HG03064 (cell line): ENCODE measurements at regions not wholly inside any gene's neighbourhood (a gene's known extent, or its start where the extent isn't known, plus 50 kb on each side); places are given as distances from the start of the nearest gene placed in this dataset.
"Not testable (repeated sequence)": the region's sequence is repeated elsewhere in the genome, so short reads cannot be mapped to it uniquely, and the experiment has no call there.

ENCODE experiments used
- ATAC-seq: cut with Tn5 transposase; IDR thresholded peaks from one replicate; pipeline ENCODE4 v1.9.1; 2021; ENCODE audit warnings: low read depth; ENCODE audit not compliant: unreplicated experiment

DNA sequence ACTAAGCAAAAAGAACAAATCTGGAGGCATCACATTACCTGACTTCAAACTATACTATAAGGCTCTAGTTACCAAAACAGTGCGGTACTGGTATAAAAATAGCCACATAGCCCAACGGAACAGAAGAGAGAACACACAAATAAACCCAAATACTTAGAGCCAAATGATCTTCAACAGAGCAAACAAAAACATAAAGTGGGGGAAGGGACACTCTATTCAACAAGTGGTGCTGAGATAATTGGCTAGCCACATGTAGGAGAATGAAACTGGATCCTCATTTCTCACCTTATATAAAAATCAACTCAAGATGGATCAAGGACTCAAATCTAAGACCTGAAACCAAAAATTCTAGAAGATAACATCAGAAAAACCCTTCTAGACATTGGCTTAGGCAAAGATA is 89.9 kb upstream of the ZNF608 start:
- not testable (repeated sequence) for ATAC-seq

DNA sequence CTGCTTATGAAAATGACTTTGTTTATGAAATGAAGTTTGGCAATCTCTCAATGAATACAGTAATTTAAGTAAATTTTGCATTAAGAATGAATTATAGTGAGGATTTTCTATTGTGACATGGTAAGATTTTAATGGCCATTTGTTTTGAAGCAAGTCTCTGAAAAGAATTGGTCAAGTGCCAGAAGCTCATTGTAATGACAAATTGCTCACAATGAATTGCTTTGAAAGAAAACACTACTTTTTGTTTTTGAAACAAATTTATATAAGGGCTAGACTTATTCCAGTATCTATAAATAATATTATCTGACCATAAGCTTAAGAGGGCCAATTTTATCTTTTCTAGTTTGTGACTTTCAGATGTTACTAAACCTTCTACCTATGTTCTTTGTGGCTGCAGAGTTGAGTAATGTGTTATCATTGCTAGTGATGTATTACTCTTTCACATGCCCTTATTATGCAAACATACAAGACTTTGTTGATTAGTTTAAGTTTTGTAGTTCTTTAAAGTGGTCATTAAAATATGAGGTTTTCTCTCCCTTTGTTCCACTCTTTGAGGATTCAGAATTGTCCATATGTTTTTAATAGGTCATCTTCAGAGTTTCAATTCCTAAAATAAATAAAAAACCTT is 93.0 kb upstream of the ZNF608 start:
- ATAC-seq, result no peak

DNA sequence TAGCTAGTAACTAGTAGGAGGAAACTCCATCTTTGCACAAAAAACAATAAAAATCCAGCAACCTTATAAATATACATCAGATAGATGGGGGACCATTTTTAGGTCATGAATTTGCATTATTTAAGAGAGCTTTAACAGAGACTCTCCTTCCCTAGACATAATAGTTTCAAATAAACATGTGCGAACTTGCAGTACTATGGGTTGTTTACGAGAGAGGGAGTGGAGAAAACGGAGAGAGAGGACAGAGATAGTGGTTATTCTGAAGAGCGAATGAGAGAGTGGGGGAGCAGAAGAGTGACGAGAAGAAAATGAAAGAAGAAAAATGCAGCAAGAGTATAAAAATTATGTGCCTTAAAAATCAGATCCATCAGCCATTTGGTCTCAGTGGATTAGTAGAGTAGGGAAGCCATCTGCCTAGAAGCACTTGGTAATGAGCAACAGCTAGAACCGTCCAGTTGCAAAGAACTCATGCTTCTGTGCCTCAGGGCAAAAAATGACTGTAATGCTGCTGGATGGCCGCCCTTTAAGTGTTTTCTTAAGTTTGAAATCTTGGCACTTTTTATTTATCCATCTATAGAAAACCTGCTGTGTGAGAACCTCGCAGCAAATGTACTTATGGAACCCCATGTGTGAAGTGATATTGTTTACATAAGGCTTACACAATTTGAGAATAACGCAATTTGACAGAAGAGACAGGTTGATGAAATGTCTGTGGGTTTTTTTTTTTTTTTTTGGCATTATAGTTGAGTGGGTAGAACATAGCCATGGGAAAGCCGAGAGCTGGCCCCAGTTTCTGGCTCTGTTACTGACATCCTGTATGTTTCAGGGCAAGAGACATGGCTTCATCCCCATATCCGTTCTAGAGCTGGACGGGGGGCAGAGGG is 95.6 kb upstream of the ZNF608 start:
- no peak for ATAC-seq

DNA sequence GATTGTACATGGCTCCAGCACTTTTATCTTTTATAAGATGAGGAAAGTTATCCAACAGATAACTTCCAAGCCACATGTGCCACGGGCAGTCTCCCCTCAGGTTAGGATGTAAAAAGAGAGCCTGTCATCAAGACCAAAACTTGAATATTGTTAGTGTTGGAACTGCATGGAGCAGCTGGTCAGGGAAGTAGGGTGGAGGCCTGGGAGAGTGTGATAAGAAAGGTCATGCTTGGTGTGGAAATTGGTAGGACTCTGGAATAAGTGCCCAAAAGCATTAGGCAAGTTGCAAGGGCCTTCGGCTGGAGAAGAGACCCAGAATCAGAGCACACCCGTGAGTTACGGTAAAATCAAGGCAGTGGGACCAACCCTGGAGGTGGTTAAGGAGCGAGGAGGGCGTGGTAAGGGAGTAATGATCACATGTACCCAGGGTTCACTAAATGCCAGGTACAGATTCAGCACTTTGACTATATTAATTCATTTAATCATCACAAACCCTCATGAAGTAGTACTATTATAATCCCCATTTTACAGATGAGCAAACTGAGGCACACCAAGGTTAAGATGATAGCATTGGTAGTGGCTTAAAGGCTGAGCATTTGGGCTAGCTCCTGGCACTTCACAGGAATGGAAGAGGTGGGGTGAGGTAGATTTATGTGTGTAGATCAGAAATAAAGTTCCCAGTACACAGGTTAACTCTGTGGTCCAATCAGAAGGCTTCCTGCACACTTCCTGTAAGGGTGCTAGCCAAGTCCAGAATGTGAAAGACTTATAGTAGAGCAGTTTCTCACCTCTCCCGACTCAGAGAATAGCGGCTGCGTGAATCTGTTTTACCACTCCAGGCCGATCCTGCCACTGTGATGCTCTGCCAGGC is 96.5 kb upstream of the ZNF608 start:
- no peak for ATAC-seq

DNA sequence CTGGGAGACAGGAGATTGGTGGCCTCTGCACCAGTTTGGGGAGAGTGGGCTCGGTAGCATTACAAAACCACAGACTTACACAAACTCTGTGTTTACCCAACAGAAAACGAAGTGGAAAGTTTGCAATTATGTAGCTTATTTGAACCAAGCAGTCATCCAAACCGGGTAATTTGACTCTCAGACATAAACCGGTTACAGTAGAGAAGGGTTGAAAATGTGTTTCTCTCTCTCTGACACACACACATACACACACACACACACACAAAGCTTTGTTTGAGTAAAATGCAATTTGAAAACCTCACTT is 97.1 kb upstream of the ZNF608 start:
- no peak for ATAC-seq

DNA sequence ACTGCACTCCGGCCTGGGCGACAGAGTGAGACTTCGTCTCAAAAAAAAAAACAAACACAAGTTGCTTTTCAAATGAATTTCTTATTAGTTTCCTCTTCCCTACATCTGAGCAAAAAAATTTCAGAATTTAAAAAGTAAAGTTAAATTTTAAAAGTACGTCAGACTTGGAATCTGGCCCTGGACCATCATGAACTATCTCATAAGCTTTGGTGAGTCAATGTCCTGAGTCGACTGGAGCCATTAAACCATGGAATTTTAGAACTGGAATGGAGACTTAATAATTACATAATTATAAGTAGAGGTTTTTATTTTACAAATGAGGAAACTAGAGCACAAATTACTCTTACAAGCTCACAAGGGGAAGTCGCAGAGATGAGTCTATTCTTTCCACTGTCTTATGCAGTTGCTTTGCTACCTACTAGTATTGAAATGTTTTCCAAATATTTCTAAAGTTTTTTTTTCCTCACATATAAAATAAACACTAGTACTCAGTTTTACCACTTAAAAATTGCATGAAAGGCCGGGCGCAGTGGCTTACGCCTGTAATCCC is 98.0 kb upstream of the ZNF608 start:
- no peak for ATAC-seq

DNA sequence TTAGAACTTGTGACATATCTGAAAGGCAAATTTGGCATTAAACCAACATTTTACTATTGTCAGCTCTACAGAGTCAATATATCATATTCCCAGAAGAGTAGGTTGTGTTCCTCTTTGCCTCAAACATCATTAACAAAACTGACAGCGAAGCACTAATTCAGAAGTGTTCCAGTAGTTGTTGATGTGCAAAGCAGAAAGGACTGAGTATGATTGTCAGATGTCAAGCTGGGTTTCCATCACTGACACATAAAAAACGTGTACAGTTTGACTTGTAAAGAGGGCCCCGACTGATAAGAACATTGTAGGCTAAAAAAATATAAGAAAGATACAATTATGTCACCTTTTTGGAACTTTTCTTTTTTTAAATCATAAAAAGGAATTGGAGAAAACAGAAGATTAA is 101.5 kb upstream of the ZNF608 start:
- ATAC-seq, result no peak

DNA sequence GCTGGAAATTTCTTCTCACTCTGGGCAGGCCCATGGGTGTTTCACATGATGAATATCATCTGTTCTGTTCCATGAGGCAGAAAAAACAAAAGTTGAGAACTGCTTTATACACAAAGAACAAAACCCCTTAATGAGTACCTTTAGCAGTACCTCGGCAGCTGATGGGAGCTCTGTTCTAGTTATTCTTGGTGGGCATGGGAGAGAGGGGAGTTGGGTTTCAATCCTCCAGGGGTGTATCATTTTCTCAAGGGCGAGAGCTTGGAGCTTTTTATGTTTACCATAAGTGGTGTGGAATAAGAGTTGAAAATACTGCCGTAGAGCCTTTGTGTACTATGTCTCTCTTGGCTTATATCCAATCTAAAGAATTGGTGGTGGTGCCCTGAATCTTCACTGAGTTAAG is 103.3 kb upstream of the ZNF608 start:
- no peak for ATAC-seq

DNA sequence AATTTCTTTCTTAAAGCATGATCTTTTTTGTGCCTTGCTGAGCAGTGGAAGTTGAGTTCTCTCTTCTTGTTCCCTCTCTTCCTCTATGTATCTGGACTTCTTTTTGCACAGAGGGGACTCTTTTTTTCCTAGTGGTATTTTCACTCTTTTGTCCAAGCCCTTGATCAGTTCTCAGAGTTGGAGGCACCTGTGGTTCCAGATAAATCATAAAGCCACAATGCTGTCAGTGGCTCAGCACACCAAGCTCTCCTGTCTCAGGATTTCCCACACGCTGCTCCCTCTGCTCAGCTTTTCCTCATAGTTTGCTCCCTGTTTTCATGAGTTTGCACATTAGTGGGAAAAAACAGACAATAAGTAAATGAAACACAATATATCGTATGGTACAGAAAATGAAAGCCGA is 110.3 kb upstream of the ZNF608 start:
- ATAC-seq, result no peak

DNA sequence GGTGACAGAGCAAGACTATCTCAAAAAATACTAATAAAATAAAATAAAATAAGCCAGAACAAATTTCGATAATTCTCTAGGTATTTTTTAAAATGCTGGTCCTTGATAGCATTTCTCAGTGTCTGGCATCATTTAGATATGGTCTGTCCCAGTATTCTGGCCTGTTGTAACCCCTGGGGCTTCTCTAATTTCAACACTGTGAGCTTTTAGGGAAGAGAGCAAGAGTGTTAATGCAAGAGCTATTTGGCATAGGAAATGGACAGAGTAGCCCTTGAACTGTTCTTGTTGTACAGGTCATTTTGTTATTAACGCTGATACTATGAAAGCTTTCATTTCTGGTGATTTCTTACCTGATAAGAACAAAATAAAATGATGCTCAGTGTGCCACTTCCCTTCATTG is 112.2 kb upstream of the ZNF608 start:
- ATAC-seq, result no peak

DNA sequence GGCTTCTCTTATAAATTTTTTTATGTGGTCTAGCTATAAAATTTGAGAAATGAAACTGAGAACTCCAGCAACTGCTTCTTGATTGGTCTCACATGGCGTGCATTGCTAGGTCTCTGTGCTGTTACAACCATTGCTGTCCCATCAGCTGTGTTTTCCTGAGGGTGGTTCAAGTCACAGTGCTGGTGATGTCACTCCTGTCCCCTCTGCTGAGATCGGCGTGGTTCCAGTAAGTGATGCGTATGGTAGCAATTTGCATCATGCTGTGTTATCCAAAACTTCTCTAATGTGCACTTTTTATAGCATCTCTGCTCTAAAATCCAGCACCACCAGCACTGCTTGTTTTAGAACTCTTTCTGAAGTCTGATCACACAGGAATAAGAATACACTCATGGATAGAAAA is 112.6 kb upstream of the ZNF608 start:
- no peak for ATAC-seq

DNA sequence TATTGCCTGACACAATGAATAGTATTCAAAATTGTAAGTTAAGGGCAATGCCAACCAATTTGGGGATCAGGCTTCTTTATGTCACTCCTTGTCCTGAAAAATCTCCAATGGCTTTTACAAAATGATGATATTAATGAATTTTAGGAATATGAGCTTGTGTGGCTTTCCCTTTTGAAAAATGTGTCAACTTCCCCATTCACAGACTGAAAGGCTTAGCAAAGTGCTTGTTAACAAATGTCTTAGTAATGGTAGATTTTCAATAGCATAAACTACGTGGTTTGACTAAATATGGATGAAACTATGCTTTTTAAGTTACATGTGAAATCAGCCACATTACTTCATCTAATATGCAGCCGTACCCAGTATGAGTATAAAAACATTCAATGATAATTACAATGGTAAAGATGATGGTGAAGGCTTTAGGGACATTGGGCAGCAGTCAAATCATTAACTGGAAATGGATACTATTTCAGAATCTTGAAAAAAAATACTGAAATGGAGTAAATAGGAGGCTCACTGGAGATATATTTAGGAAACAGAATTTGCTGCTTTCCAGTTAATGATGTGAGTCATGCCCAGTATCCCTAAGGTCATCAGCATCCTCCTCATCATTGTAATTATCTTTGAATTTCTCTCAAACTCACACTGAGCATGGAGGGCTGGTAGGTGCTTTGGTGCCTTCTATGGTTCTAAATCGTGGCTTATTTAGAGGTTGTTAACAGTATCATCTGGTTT is 113.3 kb upstream of the ZNF608 start:
- ATAC-seq, result no peak

DNA sequence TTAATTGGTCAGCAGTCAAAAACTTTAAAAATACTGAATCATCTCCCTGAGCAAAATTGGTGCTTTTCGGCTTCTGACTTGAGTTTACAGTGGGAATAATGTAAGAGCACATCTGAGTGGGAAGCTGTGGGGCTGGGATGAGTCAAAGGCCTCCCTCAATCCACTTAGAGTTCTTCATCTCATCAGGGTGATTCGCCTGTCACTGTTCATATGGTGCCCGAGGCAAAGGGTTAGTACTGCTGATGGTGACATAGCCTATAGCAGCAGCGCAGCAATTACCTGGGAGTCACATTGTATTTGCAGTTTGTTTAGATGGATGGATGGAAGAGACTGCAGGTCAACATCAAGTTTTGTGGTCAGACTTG is 113.8 kb upstream of the ZNF608 start:
- ATAC-seq, result no peak

DNA sequence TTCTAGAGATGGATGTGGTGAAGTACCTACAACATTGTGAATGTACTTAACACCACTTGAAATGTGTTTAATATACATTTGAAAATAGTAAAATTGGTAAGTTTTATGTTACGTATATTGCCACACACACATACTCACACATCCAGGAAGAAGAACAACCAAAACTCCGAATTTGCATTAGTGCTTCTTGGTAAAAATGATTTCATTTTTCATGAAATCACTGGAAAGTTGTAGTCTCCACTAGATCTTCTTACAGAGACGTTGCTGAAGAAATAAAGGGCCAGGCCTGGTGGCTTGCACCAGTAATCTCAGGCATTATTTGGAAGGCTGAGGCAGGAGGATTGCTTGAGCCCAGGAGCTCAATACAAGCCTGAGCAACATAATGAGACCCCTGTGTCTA is 118.6 kb upstream of the ZNF608 start:
- ATAC-seq, result no peak

DNA sequence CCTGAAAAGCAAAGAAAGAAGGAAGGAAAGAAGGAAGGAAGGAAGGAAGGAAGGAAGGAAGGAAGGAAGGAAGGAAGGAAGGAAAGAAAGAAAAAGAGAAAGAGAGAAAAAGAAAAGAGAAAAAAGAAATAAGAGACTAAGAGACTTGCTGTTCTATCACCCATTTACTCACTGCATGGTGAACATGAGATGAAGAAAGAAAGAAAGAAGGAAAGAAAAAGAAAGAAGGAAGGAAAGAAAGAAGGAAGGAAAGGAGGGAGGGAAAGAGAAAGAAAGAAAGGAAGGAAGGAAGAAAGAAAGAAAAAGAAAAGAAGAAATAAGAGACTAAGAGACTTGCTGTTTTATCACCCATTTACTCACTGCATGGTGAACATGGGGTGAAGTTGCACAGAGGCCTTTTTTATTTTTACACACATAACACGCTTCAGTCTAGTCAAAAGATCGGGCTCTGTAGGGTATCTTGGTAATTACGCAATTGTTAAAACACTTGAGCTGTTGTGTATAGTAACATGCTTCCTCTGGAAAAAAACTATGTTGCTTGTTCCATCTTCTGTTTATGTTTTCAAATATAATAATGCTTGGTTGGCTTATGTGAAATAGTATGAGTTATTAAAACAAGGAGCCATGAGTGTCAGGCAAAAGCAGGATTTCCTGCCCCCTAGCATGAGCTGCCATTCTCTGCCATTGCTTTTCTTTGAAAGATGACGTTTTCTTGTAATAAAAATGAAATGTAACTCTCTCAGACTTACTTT is 119.3 kb upstream of the ZNF608 start:
- no peak for ATAC-seq

DNA sequence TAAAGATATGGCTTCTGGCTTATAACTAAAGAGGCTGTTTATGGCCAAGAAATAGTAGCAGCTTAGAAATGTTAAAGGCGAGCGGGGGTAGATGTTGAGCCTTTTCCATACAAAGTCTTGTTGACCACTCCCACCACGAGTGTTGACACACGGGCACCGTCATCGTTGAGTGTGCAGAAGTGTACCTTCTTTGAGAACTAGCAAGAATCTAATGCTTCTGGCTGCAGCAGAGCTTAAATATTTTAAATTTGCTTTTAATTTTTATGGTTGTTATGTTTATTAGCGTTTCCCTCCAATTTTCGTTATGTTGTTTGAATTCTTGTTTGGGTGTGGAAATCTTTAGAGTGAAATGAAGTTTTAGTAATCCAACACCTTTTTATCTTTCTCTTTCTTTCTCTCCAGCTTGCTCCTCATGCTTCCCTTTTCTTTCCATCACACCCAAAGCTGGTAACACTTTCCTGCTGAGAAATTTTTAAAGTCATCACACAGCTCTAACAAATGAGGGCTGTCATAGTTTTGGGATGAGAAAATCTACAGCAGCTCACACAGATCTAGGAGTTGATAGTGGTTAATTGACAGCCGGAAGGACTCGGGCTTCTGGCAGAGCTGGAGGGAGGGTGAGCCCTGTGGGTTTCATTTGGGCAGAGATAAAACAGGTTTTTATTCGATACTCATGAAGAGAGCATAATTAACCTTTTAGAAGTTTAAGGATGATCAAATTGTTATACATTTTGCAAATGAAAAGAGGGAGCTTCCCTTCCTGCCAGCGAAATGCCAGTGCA is 120.1 kb upstream of the ZNF608 start:
- ATAC-seq, result no peak

DNA sequence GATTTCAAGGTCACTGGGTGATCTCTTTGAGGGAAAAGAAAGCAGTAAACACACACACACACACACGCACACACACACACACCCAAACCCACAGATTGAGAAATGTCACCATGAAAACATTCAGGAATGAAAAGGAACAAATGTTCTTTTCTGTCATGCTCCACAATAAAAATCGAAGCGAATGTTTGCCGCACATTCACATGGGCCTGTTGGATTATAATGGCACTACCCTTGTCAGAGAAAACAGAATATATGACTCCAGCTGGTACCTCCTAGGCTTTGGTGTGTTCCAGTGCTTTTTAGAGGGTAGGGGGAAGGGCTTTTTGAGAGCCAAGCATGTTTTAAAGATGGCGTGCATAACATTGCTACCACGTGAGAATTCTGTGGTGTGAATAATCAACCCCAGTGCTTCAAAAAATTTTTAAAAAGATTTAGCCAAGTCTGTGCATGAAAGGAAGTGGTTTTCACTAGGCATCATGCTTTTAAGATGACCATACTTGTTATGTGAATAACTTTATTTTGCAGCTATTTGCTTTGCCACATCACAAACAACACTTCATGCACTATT is 120.8 kb upstream of the ZNF608 start:
- ATAC-seq, result no peak

DNA sequence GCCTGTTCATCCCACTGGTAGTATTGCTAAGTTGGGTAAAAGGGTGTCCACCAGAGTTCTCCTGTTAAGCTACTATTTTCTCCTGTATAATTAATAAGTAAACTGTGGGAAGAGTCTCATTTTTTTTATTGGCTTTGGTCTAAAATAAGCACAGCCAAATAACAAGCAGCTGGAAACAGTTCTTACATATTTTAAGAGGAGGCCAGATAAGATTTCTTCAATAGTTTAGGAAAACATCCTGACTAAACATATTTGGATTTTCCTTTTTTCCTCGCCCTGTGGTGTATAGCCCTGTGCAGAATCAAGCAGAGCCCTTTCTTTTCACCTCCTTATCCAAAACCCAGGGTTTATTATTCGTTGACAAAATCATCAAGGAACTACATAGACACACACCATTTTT is 122.2 kb upstream of the ZNF608 start:
- no peak for ATAC-seq
